GM19397 (cell line): ENCODE measurements at regions not wholly inside any gene's neighbourhood (a gene's known extent, or its start where the extent isn't known, plus 50 kb on each side); places are given as distances from the start of the nearest gene placed in this dataset.
"Not testable (repeated sequence)": the region's sequence is repeated elsewhere in the genome, so short reads cannot be mapped to it uniquely, and the experiment has no call there.

Source experiments
- ATAC-seq: cut with Tn5 transposase; IDR thresholded peaks from one replicate; pipeline ENCODE4 v1.9.1; 2021; ENCODE audit warnings: mild to moderate bottlenecking, moderate library complexity; ENCODE audit not compliant: unreplicated experiment

DNA sequence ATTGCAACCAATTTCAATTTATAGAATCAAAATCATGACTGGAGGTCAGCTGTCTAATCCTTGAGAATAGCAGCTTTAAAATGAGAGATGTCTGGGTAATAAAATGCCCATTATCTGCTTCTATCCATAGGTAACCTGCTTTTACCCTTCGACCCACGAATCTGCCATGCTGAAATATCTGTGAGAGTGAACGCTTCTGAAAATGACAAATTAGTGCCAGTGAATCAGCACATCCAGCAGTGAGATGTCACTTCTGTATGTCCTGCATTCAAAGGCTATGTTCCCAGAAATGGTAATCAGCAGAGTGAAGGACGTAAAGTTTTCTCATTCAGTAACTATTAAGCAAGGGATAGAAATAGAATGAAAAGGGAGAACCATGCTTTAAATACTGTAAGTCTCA, 532.4 kb upstream of the ITGA1 start:
- ATAC-seq, result no peak

DNA sequence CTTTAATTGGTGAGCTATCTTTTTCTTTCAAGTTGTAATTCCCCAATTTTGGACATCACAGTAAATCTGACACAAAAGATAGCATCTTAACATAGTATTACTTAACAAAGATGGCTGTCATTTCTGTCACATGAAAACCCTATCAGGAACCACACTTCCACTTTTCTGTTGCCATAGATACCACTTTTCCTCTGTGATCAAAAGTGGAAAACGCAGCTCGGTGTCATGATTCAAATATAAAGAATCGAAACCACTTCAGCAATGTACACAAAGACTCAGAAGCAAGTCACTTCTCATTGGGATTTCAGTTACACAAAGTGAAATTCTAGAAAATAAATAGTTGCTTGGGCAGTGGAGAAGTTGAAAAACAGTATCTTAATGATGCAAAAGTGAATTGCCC, 524.9 kb upstream of the ITGA1 start:
- no peak for ATAC-seq

DNA sequence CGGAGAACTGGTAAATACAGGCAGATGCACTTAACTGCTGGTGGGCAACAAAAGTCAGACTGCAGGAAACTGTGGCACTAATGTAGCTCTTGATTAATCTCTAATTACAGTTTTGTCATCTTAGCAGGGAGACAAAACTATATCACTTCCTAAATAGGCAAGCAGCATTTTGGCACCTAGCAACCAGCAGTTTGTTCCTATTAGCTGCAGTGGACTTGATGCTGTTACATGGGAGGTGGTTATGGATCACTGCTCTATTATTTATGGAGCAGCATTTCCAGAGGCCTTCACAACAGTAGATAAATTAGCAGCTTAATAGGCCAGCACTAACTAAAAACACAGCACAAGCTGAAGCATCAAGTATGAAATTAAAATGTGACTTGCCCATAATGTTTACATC, 518.3 kb upstream of the ITGA1 start:
- no peak for ATAC-seq

DNA sequence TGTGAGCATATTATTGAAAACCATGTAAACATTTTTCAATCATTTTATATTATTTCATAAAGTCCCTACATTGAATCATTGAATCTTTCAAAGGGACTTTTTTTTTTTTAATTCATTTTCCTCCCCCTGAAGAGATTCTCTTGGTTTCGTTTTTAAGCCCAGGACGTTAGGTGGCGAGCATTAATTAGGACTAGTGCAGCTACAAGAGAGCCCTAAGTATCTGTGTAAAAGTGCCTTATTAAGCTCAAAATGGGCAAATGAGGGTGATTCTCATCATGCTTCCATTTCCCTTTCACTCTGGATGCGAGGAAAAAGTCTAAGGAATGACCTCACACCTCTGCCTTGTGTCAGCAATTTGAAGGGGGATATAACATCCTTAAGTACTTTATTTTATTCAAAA, 517.9 kb upstream of the ITGA1 start:
- no peak for ATAC-seq

DNA sequence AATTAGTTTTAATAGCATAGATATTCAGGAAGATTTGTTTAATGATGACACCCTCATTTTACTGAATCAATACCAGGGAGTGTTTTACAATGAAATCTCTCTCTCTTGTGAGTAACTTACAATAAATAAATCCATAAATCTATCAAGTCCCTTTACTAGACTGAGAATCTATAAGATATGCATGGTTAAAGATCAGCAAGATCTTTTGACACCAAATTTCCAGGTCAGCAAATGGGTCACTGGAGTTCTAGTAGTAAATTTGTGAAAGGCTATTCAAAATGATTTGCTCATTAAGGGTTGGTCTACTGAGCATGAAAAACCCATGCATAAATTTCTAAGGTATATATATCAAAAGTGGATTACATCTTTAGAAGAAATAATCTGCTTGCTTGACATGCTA, 512.1 kb upstream of the ITGA1 start:
- ATAC-seq, result no peak

DNA sequence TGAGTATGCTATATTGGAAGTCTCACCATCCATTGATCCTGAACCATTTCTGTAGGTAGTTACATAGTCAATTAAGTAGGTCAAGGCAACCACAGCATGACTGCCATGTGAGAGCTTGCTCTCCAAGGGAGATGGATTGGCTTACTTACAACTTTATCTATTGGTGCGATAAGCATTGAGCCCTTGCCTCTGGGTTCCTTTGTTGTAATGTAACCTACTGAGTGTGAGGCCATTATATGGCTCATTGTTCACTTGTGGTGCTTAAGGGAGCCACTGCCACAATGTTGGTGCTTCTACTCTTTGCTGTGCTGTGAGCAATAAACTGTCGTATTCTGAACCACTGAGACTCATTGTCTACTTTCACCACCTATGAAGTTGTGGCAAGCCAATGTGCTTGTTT, 510.6 kb upstream of the ITGA1 start:
- ATAC-seq, result no peak

DNA sequence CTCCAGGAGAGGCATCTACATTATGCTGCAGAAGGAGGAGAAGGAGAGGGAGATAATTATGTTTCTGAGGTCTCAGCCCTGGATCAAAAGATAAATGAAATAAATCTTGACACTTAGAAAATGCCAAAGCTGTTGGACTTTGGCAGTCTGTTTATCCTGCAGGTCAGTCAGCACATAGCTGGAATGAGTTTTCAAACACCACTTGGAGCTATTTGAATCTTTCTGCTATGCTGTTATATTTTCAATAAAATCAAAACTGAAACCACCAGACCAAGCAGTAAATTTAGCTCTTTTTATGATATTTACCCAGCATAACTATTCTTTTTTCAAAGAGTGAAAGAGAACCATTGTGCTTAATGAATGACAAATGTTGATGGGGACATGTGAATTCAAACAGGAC, 505.1 kb upstream of the ITGA1 start:
- ATAC-seq, result no peak

DNA sequence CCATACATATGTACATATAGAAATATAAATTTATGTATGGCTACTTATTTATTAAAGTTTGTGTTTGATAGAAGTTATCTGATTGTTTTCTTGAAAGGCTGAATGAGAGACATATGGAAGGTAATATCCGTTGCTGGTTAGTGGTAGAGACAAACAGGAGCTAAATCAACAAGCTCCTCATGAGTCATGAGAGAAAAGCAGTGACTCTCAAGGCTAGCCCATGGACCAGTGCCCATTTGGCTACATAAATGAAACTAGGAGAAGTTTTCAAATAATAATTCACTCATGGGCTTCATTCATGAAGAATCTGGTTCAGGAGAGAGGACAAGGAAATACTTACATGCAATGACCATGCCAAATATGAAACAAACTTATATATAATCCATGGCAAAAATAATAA, 504.5 kb upstream of the ITGA1 start:
- ATAC-seq, result no peak

DNA sequence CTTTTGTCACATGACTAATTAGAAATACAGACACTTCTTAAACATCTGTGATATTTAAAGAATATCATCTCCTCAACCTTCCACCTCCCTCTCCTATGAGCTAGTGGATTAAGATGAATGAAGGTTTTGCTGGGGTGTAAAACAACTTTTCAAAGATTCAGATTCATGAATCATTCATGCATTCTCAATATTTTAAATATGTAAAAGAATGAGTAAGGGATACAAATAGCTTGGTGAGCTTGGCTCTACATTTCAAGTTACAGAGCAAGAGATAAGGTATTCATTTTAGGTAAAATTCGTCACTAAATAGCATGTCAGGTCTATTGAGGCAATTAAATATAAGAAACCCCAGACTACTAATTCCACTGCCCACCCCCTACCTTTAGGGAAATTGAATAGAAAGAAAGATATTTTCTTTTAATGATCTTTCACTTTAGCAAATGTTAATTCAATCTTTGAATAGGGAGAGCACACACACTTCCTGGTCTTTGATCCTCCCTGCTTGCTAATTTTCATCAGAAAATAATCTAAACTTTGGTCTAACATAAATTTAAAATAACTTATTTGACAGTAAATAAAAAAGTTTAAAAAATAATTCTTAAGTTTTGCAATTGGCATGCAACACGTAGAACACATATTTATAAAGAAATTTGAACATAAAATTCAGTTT, 486.9 kb upstream of the ITGA1 start:
- no peak for ATAC-seq

DNA sequence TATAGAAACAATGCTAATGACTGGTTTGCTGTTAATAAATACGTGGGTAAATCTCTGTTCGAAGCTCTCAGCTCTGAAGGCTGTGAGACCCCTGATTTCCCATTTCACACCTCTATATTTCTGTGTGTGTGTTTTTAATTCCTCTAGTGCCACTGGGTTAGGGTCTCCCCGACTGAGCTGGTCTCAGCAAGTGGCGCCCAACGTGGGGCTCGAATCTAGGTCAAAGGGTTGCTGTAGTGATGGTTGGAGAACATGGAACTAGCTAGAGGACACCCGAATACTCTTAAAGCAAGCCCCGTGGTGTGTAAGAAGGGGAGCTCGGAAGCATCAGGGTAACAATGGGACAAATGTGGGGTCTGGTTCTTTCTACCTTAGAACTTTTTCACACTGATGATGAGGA, 482.9 kb upstream of the ITGA1 start:
- ATAC-seq, result not testable (repeated sequence)

DNA sequence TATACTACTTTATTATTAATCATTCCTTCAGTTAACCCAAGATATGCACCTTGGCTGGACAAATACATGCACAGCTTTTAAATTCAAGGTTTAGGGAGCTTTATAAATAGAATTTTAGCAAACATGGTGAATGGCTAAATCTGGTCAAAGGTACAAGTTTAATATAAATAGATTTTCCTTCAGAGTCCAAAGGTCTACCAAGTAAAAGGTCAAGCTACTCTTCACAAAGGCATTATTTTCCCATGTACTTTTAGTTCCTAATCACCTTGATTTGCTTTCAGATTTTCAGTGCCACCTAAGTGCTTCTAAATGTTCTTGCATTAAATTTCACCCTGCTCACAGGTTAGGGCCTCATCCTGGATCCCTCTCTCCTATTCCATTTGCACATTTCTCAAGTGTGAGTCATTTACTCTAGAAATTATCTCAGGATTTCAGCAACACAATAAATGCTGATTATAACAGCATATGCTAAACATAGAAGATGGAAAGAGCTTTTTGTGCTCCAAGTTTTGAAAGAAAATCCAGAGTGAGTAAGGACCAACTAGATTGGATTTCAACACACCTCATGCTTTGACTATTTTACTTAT, 459.4 kb upstream of the ITGA1 start:
- no peak for ATAC-seq

DNA sequence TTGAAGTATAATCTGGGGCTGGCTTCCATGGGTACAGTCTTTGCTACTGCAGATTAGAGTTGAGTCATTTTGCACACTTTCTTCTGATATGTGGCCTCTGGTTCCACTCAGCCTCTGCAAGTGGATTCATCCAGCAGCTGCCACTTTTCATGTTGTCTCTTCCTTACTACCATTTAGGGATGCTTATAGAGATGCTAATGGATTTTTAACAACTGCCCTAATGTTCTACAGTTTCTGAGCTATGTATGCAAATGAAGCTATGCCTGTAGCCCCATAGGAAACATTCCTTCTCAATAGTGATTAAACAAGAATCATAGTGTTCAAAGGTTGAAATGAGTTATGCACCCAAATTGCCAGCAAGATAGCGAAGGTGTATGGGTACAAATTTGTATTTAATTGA, 456.0 kb upstream of the ITGA1 start:
- no peak for ATAC-seq

DNA sequence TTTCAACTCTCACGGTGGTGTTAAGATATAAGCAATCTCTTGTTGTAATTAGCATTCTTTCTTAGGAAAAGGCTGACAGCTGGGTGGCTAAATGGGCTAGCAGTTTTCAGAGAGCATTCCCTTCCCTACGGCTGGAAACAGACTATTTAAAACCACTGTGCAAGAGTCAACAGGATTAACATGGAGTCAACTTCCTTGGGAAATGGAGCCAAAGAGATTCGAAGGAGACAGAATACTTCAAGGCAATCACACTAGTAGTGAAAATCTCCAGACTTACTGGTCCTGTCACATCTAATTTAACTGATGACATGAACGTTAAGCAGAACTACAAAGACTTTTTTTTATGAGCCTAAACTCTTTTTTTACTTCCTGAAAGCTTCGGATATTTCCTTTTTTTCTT, 453.3 kb upstream of the ITGA1 start:
- ATAC-seq, result no peak

DNA sequence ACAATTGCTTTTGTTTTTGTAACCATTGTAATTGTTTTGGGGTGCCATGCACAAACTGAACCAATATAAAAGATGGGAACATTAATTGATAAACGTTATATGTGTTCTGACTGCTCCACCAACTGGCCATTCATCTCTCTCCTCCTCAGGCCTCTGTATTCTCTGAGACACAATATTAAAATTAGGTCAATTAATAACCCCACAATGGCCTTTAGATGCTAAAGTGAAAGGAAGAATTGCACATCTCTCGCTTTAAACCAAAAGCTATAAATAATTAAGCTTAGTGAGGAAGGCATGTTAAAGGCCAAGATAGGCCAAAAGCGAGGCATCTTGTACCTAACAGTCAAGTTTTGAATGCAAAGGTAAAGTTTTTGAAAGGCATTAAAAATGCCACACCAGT, 448.4 kb upstream of the ITGA1 start:
- ATAC-seq, result no peak

DNA sequence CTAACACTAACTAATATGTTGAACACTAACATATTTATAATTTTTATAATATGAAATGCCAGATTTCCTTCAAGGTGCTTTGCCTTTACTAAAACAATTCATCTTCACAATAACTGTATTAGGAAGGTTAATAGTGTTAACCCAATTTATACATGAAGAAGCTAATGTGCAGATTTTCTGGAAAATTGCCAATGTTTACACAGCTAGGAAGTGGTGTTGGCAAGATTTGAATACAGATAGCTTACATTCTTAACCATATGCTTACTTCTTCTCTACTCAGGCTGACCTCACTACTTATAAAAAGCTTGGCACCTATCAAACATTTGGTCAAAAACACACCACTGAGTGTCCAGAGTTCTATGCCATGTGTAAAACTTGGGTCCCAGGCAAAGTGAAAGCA, 445.4 kb upstream of the ITGA1 start:
- ATAC-seq, result no peak

DNA sequence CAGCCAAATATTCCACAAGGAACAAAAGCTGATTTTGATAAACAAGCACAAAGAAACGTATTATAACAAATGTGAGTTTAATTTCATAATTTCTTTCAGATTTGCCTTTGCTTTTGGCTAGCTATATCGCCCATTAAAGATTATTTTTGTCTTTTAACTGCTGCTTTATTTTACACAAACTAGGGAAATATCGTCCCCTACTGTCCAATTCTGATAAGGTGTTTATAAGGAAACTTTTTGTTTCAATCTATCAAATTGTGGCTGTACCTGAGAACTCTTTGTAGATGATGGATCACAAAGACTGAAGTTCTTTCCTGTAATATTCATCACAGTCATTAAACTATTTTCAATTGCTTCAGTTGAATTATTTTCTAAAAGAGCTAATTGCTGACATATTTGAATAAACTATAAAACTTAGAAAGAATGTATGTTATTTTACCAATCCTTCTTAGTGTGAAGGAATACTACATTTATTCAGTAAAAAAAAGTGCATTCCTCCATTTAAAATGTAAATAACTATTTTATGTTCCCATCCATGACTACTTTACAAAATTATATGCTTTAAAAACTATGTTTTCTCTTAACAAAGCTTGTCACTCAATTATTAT, 431.3 kb upstream of the ITGA1 start:
- ATAC-seq, result no peak

DNA sequence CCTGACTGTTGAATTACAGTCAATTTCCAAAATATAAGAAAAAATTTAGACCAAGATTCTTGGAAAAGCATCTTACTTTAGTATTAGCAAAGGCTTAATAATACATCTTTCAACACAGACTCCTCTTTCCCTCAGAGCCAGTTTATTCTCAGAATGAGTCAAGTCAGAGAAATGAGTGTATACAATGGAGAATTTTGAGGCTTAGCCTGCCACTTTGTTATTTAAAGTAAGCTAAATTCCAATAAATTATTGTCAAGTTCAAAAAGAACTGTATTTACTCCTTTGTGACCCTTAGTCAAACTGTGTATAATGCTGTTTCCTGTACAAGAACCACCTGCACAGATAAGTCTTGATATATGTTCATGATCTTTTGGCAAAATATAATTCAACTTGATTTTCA, 428.5 kb upstream of the ITGA1 start:
- no peak for ATAC-seq

DNA sequence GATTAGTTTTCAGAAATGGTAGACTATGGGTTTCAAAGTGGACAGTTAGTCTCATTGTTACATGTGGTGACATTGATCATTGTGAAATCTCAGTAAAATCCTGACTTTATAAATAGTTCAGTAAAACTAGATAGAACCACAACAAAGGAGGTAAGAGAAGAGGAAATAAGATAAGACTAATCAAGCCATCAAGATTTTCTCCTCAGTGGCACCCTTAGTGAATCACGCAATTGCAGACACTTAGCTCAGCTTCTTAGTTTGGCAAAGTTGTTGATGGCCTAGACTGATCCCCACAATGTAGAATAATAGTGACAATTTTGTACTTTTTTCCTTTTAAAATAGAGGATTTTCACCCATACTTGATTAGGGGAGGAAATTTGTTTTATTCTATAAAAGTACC, 426.7 kb upstream of the ITGA1 start:
- ATAC-seq, result no peak

DNA sequence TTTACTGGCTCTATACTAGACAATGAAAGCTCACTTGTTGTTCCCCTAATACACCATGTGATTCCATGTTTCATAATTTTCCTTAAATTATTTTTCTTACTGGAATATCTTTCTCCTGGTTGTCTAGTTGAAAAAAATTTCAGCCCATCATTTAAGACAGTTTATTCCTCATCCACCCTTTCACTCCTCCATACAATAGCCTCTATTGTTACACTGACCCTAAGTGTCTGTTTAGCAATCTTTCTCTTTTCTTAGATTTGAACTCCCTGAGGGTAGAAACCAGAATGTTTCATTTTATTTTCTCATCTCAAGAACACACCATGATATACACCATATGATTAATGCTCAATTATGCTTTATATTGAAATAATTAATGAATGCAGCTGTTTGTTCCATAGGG, 413.4 kb upstream of the ITGA1 start:
- ATAC-seq, result no peak

DNA sequence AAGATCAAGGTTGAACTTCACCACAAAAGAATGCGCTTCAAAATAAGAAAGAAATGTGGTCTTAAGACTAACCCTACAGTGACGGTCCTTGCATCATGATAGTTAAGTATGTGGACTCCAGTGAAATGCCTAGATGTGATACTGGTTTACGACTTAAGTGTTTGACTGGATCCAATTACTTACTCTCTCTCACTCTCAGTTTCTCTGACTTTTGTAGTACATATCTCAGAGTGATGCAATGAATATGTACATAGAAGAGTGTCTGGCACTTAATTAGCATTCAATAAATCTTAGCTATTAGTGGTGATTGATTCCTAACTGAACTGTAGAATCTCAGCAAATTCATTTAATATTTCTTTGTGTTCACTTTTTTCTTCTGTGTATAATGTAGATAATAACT, 411.7 kb upstream of the ITGA1 start:
- no peak for ATAC-seq

DNA sequence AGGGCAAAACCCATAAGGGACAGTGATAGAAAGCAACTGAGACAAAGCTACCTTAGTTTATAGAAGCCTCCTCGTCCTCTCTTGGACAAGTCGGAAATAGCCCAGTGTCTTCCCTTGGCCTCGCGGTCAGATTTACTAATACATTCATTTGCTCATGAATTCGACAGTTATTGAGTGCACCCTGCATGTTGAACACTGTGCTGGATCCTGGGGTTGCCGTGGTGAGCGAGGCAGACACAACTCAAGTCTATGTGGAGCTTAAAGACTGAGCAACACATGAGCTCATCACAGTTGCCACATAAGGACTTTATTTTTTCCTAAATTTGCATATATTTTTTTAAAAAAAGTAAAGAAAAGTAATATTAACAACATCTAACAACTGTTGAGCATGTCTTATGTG, 411.1 kb upstream of the ITGA1 start:
- no peak for ATAC-seq

DNA sequence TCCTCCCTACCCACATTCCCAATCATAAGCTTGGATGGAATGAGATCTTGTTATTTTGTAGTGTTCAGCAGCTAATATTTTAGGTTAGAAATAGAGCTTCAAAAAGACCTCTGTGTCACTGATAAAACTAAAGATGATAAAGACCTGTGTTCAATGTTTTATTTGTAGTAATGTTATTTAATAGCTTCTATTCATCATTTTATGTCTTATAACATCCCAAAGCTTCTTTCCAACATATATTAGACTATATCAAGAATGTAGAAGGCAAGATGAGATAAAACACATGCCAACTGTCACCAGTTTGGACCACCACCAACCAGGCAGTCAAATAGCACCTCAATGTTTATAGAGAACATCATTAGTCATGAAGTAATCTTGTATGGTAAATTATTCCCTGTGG, 409.5 kb upstream of the ITGA1 start:
- ATAC-seq, result no peak

DNA sequence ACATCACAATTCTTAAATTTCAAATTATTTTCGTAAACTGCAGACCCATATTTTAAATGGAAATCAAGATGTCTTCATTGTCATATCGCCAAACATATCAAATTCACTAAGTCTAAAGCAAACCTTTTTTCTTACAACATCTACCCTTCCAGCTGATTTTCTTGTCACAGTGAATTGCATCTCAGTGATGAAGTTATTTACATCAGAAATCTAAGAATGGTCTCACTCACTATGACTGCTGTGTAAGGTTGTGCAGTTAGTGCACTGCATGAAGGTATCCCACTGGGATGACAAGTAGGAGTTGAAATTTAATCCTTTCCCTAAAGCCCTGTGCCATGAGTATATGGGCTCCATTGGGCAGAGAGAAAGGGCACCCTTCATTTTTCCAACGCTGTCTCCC, 399.4 kb upstream of the ITGA1 start:
- ATAC-seq, result no peak
